DND-41 (cell line): ENCODE measurements at regions not wholly inside any gene's neighbourhood (a gene's known extent, or its start where the extent isn't known, plus 50 kb on each side); places are given as distances from the start of the nearest gene placed in this dataset.
"Not testable (repeated sequence)": the region's sequence is repeated elsewhere in the genome, so short reads cannot be mapped to it uniquely, and the experiment has no call there.

Experiments used
- EZH2 ChIP-seq: IDR thresholded peaks from 3 replicates; pipeline ENCODE4 v1.6.1; 2012; ENCODE audit warnings: borderline replicate concordance, low read depth, mild to moderate bottlenecking, moderate library complexity, low read length, inconsistent platforms; ENCODE audit not compliant: severe bottlenecking
- TF ChIP-seq, protein P1 (sequence below): IDR thresholded peaks from 2 replicates; pipeline ENCODE4 v1.5.1; 2012; ENCODE audit warnings: borderline replicate concordance, low read length, moderate library complexity, mild to moderate bottlenecking; ENCODE audit not compliant: poor library complexity, severe bottlenecking; ENCODE audit errors: extremely low read depth

DNA sequence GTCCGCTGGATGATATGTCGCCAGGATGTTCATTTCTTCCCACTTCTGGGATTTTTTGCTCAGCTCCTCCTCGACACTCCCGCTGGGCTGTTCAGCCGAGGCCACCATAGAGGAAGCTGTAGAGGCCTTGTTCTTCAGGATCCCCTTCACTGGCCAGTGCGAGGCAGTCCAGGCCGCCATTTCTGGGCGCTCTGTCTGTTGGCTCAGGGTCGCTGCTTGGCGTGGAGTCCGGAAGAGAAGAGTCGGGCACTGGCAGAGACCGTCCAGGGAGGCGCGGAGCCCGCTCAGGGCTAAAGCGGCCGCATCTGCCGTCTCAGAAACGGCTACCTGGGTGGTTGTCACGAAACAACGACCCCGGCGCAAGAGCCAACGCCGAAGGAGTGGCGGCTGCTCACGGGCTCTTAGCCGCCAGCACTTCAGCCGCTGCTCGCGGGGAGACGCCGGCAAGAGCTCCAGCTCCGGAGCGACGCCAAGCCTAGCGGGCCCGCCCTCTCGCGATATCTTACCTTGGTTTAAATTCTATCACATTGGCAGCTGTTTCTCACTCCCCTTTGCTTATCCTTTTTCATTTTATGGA is 2395.9 kb upstream of the PCDH20 start:
- TF ChIP-seq, protein P1, sequence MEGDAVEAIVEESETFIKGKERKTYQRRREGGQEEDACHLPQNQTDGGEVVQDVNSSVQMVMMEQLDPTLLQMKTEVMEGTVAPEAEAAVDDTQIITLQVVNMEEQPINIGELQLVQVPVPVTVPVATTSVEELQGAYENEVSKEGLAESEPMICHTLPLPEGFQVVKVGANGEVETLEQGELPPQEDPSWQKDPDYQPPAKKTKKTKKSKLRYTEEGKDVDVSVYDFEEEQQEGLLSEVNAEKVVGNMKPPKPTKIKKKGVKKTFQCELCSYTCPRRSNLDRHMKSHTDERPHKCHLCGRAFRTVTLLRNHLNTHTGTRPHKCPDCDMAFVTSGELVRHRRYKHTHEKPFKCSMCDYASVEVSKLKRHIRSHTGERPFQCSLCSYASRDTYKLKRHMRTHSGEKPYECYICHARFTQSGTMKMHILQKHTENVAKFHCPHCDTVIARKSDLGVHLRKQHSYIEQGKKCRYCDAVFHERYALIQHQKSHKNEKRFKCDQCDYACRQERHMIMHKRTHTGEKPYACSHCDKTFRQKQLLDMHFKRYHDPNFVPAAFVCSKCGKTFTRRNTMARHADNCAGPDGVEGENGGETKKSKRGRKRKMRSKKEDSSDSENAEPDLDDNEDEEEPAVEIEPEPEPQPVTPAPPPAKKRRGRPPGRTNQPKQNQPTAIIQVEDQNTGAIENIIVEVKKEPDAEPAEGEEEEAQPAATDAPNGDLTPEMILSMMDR = not testable (repeated sequence)
- TF ChIP-seq EZH2 = not testable (repeated sequence)
